GM18951 (cell line): ENCODE measurements at regions not wholly inside any gene's neighbourhood (a gene's known extent, or its start where the extent isn't known, plus 50 kb on each side); places are given as distances from the start of the nearest gene placed in this dataset.

ENCODE experiments used
- POLR2A ChIP-seq: IDR thresholded peaks from 4 replicates; pipeline ENCODE4 v1.6.1; 2011; ENCODE audit warnings: mild to moderate bottlenecking; ENCODE audit not compliant: insufficient read length, insufficient read depth; ENCODE audit errors: extremely low read depth
- in situ Hi-C: fragments of 300-500 bp; cut with MboI; formaldehyde crosslinking; loops from one replicate; pipeline ENCODE4 v1.12.0; 2022; ENCODE audit warnings: low sequenced_read_pairs, mixed read lengths, inconsistent platforms; ENCODE audit not compliant: unreplicated experiment

DNA sequence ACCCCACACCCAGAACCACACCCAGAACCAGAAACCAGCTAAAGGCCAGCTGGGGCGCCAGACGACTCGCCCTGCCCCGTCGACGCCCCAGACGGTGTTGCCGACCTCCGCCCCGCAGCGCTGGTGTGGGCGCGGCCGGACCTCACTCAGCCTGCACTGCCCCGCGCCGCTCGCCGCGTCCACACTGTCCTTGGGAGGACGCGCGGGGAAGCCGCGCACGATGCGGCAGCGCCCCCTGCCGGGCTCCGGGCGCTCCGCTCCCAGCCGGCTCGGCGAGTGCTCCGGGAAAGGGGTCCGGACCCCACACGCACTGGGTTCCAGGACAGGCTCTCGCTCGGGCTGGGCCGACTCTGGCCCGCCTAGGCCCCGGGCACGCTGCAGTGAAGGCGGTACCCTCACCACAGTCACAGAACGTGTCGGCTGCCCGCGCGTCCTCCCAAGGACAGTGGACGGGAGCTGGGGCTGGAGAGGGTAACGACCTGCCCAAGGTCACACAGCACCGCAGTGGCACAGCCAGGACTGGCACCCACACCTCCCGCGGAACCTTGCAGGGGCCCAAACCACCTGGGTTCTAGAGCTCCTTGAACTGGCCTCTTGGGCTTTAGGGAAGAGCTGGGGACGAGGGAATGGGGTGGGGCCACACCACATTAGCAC is 90.2 kb downstream of the DMRTA2 start:
- TF ChIP-seq POLR2A: no peak
- in situ Hi-C loops: no loop called here

DNA sequence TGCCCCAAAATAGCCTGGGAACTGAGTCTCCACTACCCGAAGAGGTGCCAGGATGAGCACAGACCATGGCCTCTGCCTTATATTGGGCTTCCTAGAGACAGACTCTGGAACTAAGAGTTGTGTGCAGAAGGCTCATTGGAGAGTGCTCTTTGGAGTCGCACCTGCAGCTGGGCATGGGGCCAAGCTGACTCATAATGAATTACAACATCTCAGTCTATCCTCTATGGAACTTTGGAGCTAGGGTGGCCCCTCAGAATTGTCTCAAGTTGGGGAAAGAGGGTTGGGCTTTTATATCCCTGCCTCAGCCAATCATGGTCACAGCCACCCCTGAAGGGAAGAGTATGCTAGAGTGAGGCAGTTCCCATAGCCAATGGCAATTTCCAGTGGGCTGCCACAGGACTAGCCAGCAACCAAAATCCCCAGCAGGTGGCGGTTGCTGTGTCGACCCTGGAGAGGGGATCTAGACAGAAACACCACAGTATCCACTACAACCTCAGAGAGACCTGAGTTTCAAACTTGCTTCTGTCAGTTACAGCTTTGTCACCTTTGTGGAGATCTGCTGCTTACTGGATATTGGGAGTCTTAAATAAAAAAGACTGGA is 93.8 kb downstream of the DMRTA2 start:
- in situ Hi-C loops: no loop called here
- TF ChIP-seq POLR2A: no peak

DNA sequence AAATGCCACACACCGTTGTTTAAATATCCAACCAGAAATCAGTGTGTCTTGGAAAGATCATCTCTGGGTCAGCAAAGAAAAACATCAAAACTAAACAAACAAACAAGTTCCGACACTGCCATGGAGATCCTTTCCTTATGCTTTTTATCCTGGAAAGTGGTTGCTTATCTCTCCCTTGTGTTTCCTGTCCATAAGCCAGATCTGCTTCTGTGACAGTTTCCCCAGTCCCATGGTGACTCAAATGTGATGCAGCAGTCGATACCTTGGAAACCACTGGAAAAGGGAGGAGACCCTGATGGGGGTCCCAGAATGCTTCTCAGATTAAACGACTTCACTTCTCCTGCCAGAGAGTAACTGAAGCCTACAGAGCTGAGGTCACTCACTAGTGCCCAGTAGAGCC is 94.7 kb downstream of the DMRTA2 start:
- no peak for TF ChIP-seq POLR2A
- in situ Hi-C loops: no loop called here

DNA sequence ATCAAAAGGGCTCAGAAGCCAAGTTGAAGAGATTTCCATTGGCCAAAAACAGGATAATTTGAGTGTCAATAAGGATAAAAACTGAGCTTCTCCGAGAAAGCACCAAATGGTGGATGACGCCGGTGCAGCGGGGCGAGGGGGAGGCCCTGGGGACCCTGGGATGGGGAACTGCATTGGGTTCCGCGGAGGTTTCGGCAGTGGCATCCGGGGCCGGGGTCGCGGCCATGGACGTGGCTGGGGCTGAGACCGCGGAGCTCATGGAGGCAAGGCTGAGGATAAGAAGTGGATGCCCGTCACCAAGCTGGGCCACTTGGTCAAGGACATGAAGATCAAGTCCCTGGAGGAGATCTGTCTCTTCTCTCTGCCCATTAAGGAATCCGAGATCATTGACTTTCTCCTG is 97.2 kb downstream of the DMRTA2 start:
- in situ Hi-C loops: no loop called here

DNA sequence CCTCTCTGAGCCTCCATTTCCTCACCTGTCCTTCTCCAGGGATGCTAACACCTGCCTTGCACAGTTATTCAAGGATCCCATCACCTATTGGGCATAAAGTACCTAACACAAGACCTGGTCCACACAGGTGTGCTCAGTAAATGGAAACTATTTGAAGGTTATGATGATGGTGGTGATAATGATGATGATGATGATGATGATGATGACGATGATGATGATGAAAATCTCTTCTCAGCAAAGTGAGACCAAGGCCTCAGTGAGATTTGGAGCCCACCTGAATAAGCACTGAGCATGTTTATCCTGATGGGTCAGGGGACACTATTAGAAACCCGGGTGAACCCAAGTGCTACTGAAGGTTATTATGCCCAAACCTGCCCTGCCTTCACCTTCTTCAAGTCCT is 100.7 kb downstream of the DMRTA2 start:
- TF ChIP-seq POLR2A: no peak
- in situ Hi-C loops: no loop called here

More for the DNA sequence above, 97.2 kb downstream of the DMRTA2 start:
- no peak for TF ChIP-seq POLR2A

DNA sequence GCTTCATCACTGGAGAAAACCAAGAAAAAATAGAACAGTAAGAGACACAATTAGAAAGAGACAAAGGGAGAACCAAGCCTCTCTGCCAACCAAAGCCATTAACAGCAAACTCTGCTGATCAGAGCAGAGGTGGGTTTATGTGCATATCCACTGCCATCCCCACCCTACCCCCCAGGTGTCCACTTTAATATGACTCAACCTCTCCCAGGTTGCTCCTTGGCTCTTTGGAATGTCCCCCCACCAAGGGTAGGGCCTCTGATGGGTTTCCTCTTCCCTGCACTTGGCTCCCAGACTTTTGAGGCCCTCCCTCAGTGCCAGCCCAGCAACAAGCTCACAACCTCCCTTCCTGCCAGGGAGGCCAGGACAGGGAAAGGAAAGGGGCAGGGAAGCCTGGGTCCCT is 104.8 kb downstream of the DMRTA2 start:
- TF ChIP-seq POLR2A: no peak
- in situ Hi-C loops: no loop called here

DNA sequence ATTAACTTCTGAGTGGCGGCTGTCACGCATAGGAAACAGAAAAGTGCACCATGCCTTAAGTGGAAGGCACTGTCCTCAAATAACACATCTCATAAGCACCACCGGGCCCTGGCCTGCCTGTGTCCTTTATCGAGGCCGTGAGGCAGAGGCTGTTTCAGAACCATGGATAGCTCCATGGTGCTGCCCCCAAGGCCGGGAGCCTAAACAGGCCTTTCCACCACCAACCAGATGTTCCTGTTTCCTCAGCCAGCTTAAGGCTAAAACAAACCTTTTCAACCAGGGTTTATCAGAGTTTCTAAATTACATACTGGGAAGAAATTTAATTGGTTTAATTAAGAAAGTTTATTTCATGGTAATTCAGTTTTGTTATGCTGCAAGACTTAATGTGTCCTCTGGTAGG is 114.4 kb downstream of the DMRTA2 start:
- TF ChIP-seq POLR2A: no peak
- in situ Hi-C loops: no loop called here

DNA sequence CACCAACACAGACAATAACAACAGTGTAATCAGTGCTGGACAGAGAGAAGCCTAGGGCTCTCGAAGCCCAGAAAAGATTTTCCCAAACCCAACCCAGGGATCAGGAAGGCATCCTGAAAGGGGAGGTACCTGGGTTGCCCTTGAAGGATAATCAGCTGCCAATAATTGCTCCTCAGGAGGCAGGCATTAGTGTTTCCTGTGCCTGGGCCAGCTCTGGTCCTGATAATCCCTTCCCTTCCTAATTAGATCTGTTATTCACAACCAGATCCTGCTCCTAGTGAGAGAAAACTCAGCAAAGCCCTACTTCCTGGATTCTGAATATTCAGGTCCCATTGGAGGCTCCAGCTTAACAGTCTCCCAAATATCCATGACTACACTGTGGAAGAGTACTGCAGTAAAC is 117.4 kb downstream of the DMRTA2 start:
- no peak for TF ChIP-seq POLR2A
- in situ Hi-C loops: no loop called here

DNA sequence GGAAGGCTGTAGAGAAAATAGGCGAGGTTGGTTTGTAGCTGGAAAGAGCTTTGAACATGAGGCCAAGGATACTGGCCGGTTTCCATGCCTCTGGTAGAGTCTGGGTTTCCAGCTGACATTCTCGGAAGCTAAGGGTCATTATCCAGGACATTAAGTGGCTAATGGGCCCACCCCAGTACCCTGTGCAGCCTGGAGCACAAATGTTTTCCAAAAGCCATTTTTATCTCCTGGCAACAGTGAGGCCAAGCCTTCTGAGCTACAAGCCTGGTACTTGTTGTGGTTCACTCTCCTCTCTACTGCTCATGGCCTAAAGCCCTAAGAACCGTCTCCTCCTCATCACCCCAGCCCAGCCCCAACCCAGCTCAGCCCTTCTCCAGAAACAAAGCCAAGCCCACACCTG is 122.9 kb downstream of the DMRTA2 start:
- no peak for TF ChIP-seq POLR2A
- in situ Hi-C loops: no loop called here

DNA sequence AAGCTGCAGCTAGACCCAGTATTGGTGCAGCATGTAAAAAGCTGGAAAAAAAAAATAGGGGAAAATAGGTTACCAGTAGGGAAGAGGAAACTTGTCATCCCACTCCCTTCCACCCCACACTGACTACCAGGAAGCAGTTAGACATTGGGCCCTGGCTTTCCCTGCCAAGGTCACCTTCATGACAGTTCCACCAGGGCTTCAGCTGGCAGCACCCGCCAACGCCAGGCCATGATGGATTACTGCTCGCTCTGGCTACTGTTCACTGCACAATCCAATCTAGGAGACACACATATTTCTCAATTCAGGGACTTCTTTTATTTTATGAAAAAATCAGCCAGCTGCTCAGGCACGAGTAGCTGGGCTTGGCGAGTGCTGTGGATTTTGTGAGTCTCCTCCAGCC is 127.7 kb downstream of the DMRTA2 start:
- in situ Hi-C loops: no loop called here
- TF ChIP-seq POLR2A: no peak

DNA sequence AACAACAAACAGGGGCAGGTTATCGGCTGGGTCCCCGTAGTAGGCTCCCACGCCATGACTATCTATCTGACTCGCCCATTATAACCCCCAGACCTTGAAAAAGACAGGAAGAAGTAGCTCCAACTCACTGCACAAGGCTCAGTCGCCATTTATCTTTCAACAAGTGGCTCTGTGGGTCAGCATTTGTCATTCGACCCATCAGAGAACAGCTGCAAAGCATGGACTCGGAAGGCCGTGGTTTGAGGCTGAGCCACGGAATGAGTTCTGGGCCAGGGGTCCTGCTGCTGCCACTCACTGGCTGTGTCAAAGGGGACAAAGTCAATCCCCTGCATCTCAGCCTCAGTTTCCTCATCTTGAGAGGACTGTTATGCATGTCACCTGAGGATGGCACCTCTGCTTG is 131.0 kb downstream of the DMRTA2 start:
- no peak for TF ChIP-seq POLR2A
- in situ Hi-C loops: no loop called here

DNA sequence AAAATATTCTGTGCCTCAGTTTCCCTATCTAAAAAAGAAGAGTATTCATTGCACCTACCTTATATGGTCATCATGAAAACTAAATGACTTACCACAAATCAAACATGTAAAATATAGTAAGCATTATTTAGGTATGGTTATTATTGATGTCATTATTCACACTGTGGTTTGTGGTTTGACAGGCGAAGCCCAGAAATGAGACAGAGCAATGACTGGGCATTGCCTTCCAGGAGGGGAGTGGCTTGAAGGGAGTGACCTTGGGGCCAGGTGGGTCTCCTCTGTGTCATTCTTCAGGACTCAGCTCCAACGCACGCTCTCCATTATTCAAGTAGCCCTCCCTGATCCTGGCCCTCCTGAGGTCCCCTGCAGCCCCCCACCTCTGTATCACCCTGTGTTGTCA is 133.7 kb downstream of the DMRTA2 start:
- in situ Hi-C loops: no loop called here
- no peak for TF ChIP-seq POLR2A

DNA sequence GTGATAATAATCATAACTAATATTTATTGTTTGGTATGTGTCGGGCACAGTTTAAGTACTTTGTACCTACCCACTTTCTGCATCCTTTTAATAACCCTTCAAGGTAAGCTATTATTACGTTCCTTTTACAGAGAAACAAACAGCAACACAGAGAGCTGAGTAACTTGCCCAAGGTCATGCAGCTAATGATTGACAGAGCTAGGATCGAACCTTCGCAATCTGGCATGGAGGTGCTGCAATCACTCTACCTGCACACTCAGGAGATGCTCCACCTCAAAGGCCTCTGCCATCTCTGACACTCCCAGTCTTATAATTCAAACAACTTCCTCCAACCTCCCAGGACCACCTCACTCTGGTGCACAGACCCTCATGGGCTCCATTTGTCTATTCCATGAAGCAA is 137.2 kb downstream of the DMRTA2 start:
- in situ Hi-C loops: no loop called here
- TF ChIP-seq POLR2A: no peak

DNA sequence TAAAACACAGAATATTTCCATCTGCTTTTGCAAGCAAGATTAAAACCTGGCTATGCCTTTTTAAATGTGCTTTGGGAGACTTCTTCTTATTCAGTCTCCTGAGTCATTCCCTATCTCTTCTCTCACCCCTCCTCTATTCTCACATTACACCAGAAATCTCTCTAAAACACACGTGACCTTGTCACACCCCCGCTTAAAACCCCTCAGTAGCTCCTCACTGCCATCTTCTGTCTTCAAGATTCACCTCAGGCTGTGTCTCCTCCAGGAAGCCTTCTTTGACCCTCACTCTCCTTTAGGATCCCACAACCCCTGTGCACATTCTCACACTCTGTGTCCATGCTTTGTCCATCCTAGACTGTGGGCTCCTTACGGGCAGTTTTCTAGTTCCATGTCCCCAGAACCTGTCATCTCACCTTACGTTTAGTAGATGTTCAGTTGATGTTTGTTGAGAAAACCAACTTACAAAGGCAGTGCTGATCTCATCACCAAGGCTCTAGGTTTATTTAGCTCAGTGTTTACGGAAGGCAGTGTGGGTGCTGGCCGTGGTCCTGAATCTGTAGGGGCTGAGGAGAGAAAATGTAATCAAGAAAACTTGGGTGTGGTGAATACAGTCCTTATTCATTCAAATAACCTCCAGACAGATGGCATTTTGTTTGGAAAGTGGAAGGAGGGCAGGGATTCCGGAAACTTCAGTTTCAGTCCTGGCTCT is 143.5 kb downstream of the DMRTA2 start:
- in situ Hi-C loops: no loop called here
- TF ChIP-seq POLR2A: no peak

DNA sequence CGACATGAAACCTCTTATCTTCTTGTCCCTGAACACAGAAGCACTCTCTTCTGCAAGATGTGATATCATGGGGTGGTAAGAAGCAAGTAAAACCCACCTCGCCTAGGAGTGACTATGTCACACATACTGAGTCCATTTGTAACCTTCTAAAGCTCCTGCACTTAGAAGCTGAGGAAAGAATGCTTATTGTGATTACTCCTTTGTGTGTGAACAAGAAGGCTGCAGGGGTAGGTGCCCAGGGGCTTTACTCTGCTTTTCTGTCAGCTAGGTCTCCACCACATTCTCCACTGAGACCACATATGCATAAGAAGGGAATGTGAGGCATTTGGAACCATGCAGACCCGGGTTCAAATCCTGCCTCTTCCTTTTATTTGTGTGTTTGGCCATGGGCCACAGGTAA is 144.3 kb downstream of the DMRTA2 start:
- TF ChIP-seq POLR2A: no peak
- in situ Hi-C loops: no loop called here

DNA sequence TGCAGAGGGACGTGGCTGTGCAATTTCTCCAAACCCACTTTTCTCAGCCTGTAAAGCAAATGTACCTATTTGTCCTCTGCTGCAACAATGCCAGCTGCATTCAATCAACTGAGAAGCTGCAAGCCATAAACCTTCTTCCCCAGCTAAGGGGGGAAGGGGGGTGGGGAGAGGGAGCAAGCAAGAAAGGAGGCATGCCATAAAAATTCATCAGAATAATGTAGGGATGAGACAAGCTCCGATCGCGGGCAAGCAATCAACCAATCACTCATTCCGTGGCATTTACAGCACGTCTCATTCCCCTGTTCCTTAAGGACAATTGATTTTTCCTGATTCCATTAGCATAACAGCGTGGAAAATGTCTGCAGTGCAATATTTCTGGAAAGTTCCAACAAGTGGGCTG is 144.8 kb downstream of the DMRTA2 start:
- in situ Hi-C loops: no loop called here
- no peak for TF ChIP-seq POLR2A
